B cell (primary cell): ENCODE measurements at regions not wholly inside any gene's neighbourhood (a gene's known extent, or its start where the extent isn't known, plus 50 kb on each side); places are given as distances from the start of the nearest gene placed in this dataset.

Experiments used
- ATAC-seq: fragments of 200-7000 bp; cut with Tn5 transposase; one replicate; pipeline ENCODE4 v1.10.0; 2021; ENCODE audit warnings: low read depth, mild to moderate bottlenecking, moderate number of reproducible peaks, moderate library complexity
- CTCF ChIA-PET: fragments of 350-600 bp; sonication (Branson Sonifier 250); formaldehyde crosslinking; loops from one replicate; lab custom pipeline; 2021; ENCODE audit warnings: antibody characterized with exemption, inconsistent platforms; lab: Charles Lee
- POLR2A ChIA-PET: fragments of 350-600 bp; sonication (Branson Sonifier 250); formaldehyde crosslinking; loops from one replicate; lab custom pipeline; 2021; ENCODE audit warnings: antibody characterized with exemption; lab: Charles Lee
- DNase-seq: peaks from one replicate; pipeline ENCODE4 v3.0.0; 2013
- H2AFZ ChIP-seq: 2 replicates; pipeline ENCODE4 v1.6.1; 2012; ENCODE audit warnings: mild to moderate bottlenecking, low read depth, low read length; ENCODE audit not compliant: insufficient read depth, poor library complexity, severe bottlenecking
- H3K27ac ChIP-seq, 2 donors: 1 replicate in 1 of 2; 2 replicates in 1 of 2; pipeline ENCODE4 v1.5.1; 2012 to 2013; ENCODE audit warnings: low read length in 2 of 2, mild to moderate bottlenecking in 2 of 2, moderate library complexity in 1 of 2
- H3K27me3 ChIP-seq, 4 experiments: fragments of 200-600 bp in 1 of 4; sonication (generic) in 1 of 4; replicated peaks in 1 of 4; 1 replicate in 2 of 4; 2 replicates in 2 of 4; pipeline versions ENCODE4 v1.6.1 to v1.7.0; 2013 to 2016; ENCODE audit warnings: low read length in 3 of 4, mild to moderate bottlenecking in 2 of 4, mixed read lengths in 1 of 4, moderate library complexity in 1 of 4; ENCODE audit not compliant: insufficient read depth in 4 of 4, control insufficient read depth in 3 of 4; ENCODE audit errors: control extremely low read depth in 1 of 4
- H3K36me3 ChIP-seq, 2 experiments: replicated peaks in 1 of 2; 1 replicate in 1 of 2; 2 replicates in 1 of 2; pipeline versions ENCODE4 v1.6.1 to v1.7.1; 2013; ENCODE audit warnings: low read length in 1 of 2; ENCODE audit not compliant: insufficient read depth in 2 of 2, control insufficient read depth in 1 of 2; ENCODE audit errors: control extremely low read depth in 1 of 2, extremely low read depth in 1 of 2
- H3K4me1 ChIP-seq, 2 donors: fragments of 200-600 bp in 1 of 2; sonication (generic) in 1 of 2; 1 replicate in 1 of 2; 2 replicates in 1 of 2; pipeline versions ENCODE4 v1.5.1 to v1.6.1; 2013 to 2017; ENCODE audit warnings: low read length in 2 of 2; ENCODE audit not compliant: control insufficient read depth in 2 of 2, insufficient read depth in 2 of 2
- H3K4me2 ChIP-seq: replicated peaks from 2 replicates; pipeline ENCODE3; 2012; ENCODE audit warnings: mild to moderate bottlenecking, low read depth, low read length; ENCODE audit not compliant: poor library complexity, severe bottlenecking
- H3K4me3 ChIP-seq, 5 experiments: fragments of 200-600 bp in 1 of 5; sonication (generic) in 1 of 5; 1 replicate in 3 of 5; 2 replicates in 2 of 5; pipeline versions ENCODE4 v1.5.1 to v1.7.0; 2011 to 2016; ENCODE audit warnings: low read length in 4 of 5, mild to moderate bottlenecking in 4 of 5, low read depth in 2 of 5, control low read depth in 1 of 5, moderate library complexity in 1 of 5; ENCODE audit not compliant: insufficient read depth in 1 of 5; ENCODE audit errors: control extremely low read depth in 1 of 5, extremely low read depth in 1 of 5
- H3K79me2 ChIP-seq: fragments of 200-600 bp; sonication (generic); one replicate; pipeline ENCODE4 v1.6.0; 2016; ENCODE audit warnings: low read length; ENCODE audit not compliant: control insufficient read depth, insufficient read depth
- H3K9ac ChIP-seq: fragments of 200-600 bp; sonication (generic); 2 replicates; pipeline ENCODE4 v1.6.1; 2017; ENCODE audit warnings: mild to moderate bottlenecking, low read length, moderate library complexity
- H3K9me3 ChIP-seq, 3 donors: one replicate each; pipeline versions ENCODE4 v1.6.1 to v1.7.1; 2013; ENCODE audit warnings: low read length in 2 of 3; ENCODE audit not compliant: control insufficient read depth in 2 of 3, insufficient read depth in 1 of 3; ENCODE audit errors: control extremely low read depth in 1 of 3
- H4K20me1 ChIP-seq: 2 replicates; pipeline ENCODE4 v1.6.0; 2012; ENCODE audit warnings: mild to moderate bottlenecking, low read length; ENCODE audit not compliant: insufficient read depth, control insufficient read depth, poor library complexity, severe bottlenecking
- H3K27ac Mint-ChIP-seq: one replicate; pipeline ENCODE4 v1.8.0; 2021; ENCODE audit warnings: mixed read lengths
- H3K27me3 Mint-ChIP-seq: one replicate; pipeline ENCODE4 v1.8.0; 2021; ENCODE audit warnings: mixed read lengths
- H3K4me1 Mint-ChIP-seq: one replicate; pipeline ENCODE4 v1.8.0; 2021; ENCODE audit warnings: mixed read lengths
- H3K4me3 Mint-ChIP-seq: one replicate; pipeline ENCODE4 v1.8.0; 2021; ENCODE audit warnings: mixed read lengths
- H3K9me3 Mint-ChIP-seq: one replicate; pipeline ENCODE4 v1.8.0; 2022; ENCODE audit warnings: mixed read lengths; ENCODE audit not compliant: insufficient read depth
- EZH2 ChIP-seq: IDR thresholded peaks from 2 replicates; pipeline ENCODE4 v1.6.1; 2012; ENCODE audit warnings: borderline replicate concordance, low read depth, mild to moderate bottlenecking, moderate library complexity, low read length; ENCODE audit not compliant: insufficient read depth, poor library complexity, severe bottlenecking
- WGBS: methylation state at CpG from one replicate; pipeline ENCODE4 v1.1.5; 2013; ENCODE audit warnings: missing lambda C conversion rate; ENCODE audit not compliant: insufficient coverage; 5-methylcytosine and 5-hydroxymethylcytosine counted together
- intact Hi-C: fragments of 100-400 bp; cut with micrococcal nuclease; formaldehyde crosslinking; loops from one replicate; pipeline ENCODE4 v1.10.0; 2022
- TF ChIP-seq, protein P1 (sequence below): fragments of 200-600 bp; IDR thresholded peaks from one replicate; pipeline ENCODE4 v1.8.0; 2022; ENCODE audit warnings: antibody characterized with exemption, mild to moderate bottlenecking

DNA sequence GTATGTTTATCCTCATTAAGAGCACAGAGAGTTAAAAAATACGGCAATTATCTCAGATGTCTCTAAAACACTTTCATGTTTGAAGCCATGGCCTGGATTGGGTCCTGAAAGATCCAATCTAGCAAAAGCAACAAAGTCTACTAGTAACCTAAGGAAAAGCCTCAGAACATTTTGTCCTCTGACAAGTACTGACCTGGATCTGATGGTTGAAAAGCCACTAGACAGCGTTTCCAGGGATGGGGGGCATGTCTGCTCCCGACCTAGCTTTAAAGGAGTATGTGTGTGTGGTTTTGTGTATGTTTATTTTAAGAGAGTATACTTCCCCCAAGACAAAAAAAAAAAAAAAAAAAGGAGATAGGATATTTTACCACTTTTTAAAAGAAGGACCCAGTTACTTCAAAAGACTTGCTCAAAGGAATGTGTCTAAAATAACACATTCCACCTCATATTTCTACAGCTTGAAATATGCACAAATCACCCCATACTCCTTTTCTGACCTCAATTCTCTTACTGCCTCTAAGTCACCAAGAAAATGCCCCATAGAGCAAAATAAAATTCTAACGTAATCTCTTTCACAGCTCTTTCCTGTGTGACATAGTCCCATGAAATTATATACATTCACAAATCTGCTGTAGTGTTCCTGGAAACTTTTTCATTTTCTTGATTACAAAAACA is 189.0 kb upstream of the TTC29 start:
- Histone ChIP-seq H3K79me2 (no peaks in the 10 kb centered on the region), H3K4me3 (no peak overlapping the region), H3K27ac (no peak overlapping the region), H3K9ac (no peak overlapping the region), H3K36me3 (no peaks in the 10 kb centered on the region), H3K27me3 (peaks cover 0 to 3% (median 0%) of the 10 kb centered on the region in 4 experiments), H4K20me1 (no peaks in the 10 kb centered on the region), H3K4me1 (no peaks in the 10 kb centered on the region), H3K4me2 (no peak overlapping the region), H3K9me3 (no peaks in the 10 kb centered on the region), H2AFZ (no peak overlapping the region)
- no peak for ATAC-seq
- intact Hi-C loops, result no loop called here
- ChIA-PET POLR2A (no interaction called here), CTCF (no interaction called here)
- H3K27ac Mint-ChIP-seq, result no peak overlapping the region
- no peak for DNase-seq
- H3K27me3 Mint-ChIP-seq, result no peaks in the 10 kb centered on the region
- no peaks in the 10 kb centered on the region for H3K4me1 Mint-ChIP-seq
- no peak overlapping the region for H3K4me3 Mint-ChIP-seq
- no peaks in the 10 kb centered on the region for H3K9me3 Mint-ChIP-seq
- TF ChIP-seq, protein P1, sequence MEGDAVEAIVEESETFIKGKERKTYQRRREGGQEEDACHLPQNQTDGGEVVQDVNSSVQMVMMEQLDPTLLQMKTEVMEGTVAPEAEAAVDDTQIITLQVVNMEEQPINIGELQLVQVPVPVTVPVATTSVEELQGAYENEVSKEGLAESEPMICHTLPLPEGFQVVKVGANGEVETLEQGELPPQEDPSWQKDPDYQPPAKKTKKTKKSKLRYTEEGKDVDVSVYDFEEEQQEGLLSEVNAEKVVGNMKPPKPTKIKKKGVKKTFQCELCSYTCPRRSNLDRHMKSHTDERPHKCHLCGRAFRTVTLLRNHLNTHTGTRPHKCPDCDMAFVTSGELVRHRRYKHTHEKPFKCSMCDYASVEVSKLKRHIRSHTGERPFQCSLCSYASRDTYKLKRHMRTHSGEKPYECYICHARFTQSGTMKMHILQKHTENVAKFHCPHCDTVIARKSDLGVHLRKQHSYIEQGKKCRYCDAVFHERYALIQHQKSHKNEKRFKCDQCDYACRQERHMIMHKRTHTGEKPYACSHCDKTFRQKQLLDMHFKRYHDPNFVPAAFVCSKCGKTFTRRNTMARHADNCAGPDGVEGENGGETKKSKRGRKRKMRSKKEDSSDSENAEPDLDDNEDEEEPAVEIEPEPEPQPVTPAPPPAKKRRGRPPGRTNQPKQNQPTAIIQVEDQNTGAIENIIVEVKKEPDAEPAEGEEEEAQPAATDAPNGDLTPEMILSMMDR, result no peak
- no peak for TF ChIP-seq EZH2
- 88% methylated on average over 2 of the region's 4 CpGs for WGBS

DNA sequence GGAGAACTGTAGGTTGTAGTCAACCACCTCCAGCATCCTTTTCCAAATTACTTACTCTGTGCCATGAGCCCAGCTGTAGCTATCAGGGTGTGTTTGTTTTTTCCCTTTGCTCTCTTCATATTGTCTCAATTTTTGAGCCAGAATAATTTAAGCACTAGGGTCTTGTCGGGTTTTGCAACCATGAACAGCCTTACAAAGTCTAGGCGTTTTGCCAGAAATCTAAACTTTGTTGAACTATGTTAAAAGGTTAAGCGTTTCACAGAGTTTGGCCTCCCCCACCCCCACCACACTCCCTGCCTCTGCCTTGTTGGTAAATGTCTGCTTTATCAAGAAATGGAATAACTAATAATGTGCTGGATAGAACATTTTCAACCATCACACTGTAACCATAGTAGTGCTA is 190.6 kb upstream of the TTC29 start:
- ATAC-seq (no peak), DNase-seq (no peak)
- Histone ChIP-seq H3K27ac (no peak overlapping the region), H3K4me1 (no peaks in the 10 kb centered on the region), H3K27me3 (peaks cover 0 to 3% (median 0%) of the 10 kb centered on the region in 4 experiments), H4K20me1 (no peaks in the 10 kb centered on the region), H2AFZ (no peak overlapping the region), H3K4me2 (no peak overlapping the region), H3K9me3 (no peaks in the 10 kb centered on the region), H3K36me3 (no peaks in the 10 kb centered on the region), H3K4me3 (no peak overlapping the region), H3K9ac (no peak overlapping the region), H3K79me2 (no peaks in the 10 kb centered on the region)
- TF ChIP-seq, protein P1, result no peak
- TF ChIP-seq EZH2, result no peak
- ChIA-PET POLR2A (no interaction called here), CTCF (no interaction called here)
- no peaks in the 10 kb centered on the region for H3K9me3 Mint-ChIP-seq
- 100% methylated on average over 1 of the region's 3 CpGs for WGBS
- no peak overlapping the region for H3K4me3 Mint-ChIP-seq
- intact Hi-C loops, result no loop called here
- H3K27ac Mint-ChIP-seq, result no peak overlapping the region
- no peaks in the 10 kb centered on the region for H3K4me1 Mint-ChIP-seq
- no peaks in the 10 kb centered on the region for H3K27me3 Mint-ChIP-seq
